H1 (cell line): ENCODE measurements at regions not wholly inside any gene's neighbourhood (a gene's known extent, or its start where the extent isn't known, plus 50 kb on each side); places are given as distances from the start of the nearest gene placed in this dataset.

ENCODE experiments used
- CTCF ChIA-PET: fragments of 300-600 bp; sonication (Branson Sonifier 250); formaldehyde crosslinking; loops from one replicate; lab custom pipeline; 2021; ENCODE audit not compliant: partially characterized antibody; lab: Charles Lee
- POLR2A ChIA-PET: fragments of 300-600 bp; sonication (Branson Sonifier 250); formaldehyde crosslinking; loops from one replicate; lab custom pipeline; 2021; ENCODE audit warnings: inconsistent platforms; ENCODE audit not compliant: partially characterized antibody; lab: Charles Lee
- DNase-seq, 2 experiments: peaks; one replicate each; pipeline versions ENCODE4 v3.0.0 to v3.0.0-alpha.2; 2010 to 2022; ENCODE audit warnings: low spot score in 2 of 2, low read depth in 1 of 2, mixed read lengths in 1 of 2
- FAIRE-seq: peaks from 2 replicates; lab custom pipeline; 2011; peaks lifted over from hg19 to GRCh38; lab: Jason Lieb, UNC
- H2AFZ ChIP-seq: 2 replicates; pipeline ENCODE4 v1.8.1; 2012; ENCODE audit warnings: low read length, inconsistent platforms
- H2AK5ac ChIP-seq: 2 replicates; pipeline ENCODE4 v1.6.1; 2013; ENCODE audit warnings: low read depth, low read length
- H2BK120ac ChIP-seq: replicated peaks from 2 replicates; pipeline ENCODE3; 2013; ENCODE audit warnings: low read depth, low read length, inconsistent platforms
- H2BK12ac ChIP-seq: 2 replicates; pipeline ENCODE4 v1.6.1; 2013; ENCODE audit warnings: low read depth, low read length
- H2BK15ac ChIP-seq: 2 replicates; pipeline ENCODE4 v1.6.1; 2013; ENCODE audit warnings: low read length
- H2BK20ac ChIP-seq: 2 replicates; pipeline ENCODE4 v1.6.1; 2013; ENCODE audit warnings: low read length
- H2BK5ac ChIP-seq: 2 replicates; pipeline ENCODE4 v1.6.1; 2013; ENCODE audit warnings: low read depth, low read length
- H3K14ac ChIP-seq: 2 replicates; pipeline ENCODE4 v1.6.1; 2013; ENCODE audit warnings: inconsistent platforms; ENCODE audit not compliant: insufficient read length
- H3K18ac ChIP-seq: 2 replicates; pipeline ENCODE4 v1.6.1; 2013; ENCODE audit warnings: low read length; ENCODE audit errors: extremely low read depth
- H3K23ac ChIP-seq: 2 replicates; pipeline ENCODE4 v1.6.1; 2013; ENCODE audit warnings: inconsistent platforms; ENCODE audit not compliant: insufficient read length
- H3K23me2 ChIP-seq: 2 replicates; pipeline ENCODE4 v1.6.1; 2013; ENCODE audit warnings: low read depth, low read length
- H3K27ac ChIP-seq: 2 replicates; pipeline ENCODE4 v1.6.1; 2011; ENCODE audit warnings: low read depth, low read length, inconsistent platforms
- H3K27me3 ChIP-seq, 4 experiments: replicated peaks in 1 of 4; 1 replicate in 1 of 4; 2 replicates in 3 of 4; pipeline versions ENCODE4 v1.6.1 to v1.8.1; 2011 to 2013; ENCODE audit warnings: low read length in 3 of 4, mild to moderate bottlenecking in 3 of 4, inconsistent platforms in 2 of 4, mixed read lengths in 2 of 4, moderate library complexity in 1 of 4; ENCODE audit not compliant: control insufficient read depth in 3 of 4, insufficient read depth in 3 of 4; ENCODE audit errors: extremely low read depth in 1 of 4
- H3K36me3 ChIP-seq, 4 experiments: 2 replicates each; pipeline versions ENCODE4 v1.6.1 to v1.8.1; 2011 to 2013; ENCODE audit warnings: mild to moderate bottlenecking in 4 of 4, low read length in 3 of 4, moderate library complexity in 2 of 4, control low read depth in 1 of 4, inconsistent platforms in 1 of 4; ENCODE audit not compliant: insufficient read depth in 4 of 4, control insufficient read depth in 2 of 4
- H3K4ac ChIP-seq: replicated peaks from 2 replicates; pipeline ENCODE3; 2013; ENCODE audit warnings: low read length, low read depth, mixed read lengths, inconsistent platforms; ENCODE audit not compliant: insufficient read length
- H3K4me1 ChIP-seq, 4 experiments: replicated peaks in 1 of 4; 1 replicate in 1 of 4; 2 replicates in 3 of 4; pipeline versions ENCODE4 v1.6.1 to v1.8.1; 2011 to 2013; ENCODE audit warnings: low read length in 3 of 4, inconsistent platforms in 2 of 4, mixed read lengths in 1 of 4; ENCODE audit not compliant: insufficient read depth in 4 of 4, control insufficient read depth in 3 of 4
- H3K4me2 ChIP-seq, 2 experiments: 2 replicates each; pipeline versions ENCODE4 v1.6.1 to v1.8.1; 2011 to 2013; ENCODE audit warnings: low read depth in 2 of 2, low read length in 2 of 2, control low read depth in 1 of 2, inconsistent platforms in 1 of 2, mild to moderate bottlenecking in 1 of 2; ENCODE audit not compliant: insufficient read depth in 1 of 2
- H3K4me3 ChIP-seq, 4 experiments: fragments of 200-600, 300-600 bp in 1 of 4; sonication (generic), shearing (Covaris generic), sonication (Bioruptor Twin) in 1 of 4; 2 replicates each; pipeline versions ENCODE4 v1.5.1 to v1.8.1; 2011 to 2016; ENCODE audit warnings: low read length in 4 of 4, low read depth in 3 of 4, control low read depth in 2 of 4, inconsistent platforms in 2 of 4, mild to moderate bottlenecking in 2 of 4, mixed read lengths in 1 of 4, moderate library complexity in 1 of 4; ENCODE audit not compliant: insufficient read depth in 2 of 4; ENCODE audit errors: extremely low read depth in 1 of 4
- H3K56ac ChIP-seq: replicated peaks from 2 replicates; pipeline ENCODE3; 2013; ENCODE audit warnings: low read depth, mild to moderate bottlenecking, mixed read lengths, low read length, inconsistent platforms; ENCODE audit not compliant: insufficient read length
- H3K79me1 ChIP-seq: 2 replicates; pipeline ENCODE4 v1.6.1; 2013; ENCODE audit warnings: low read depth, low read length, control low read depth
- H3K79me2 ChIP-seq, 2 experiments: 2 replicates each; pipeline versions ENCODE4 v1.6.1 to v1.8.1; 2012 to 2013; ENCODE audit warnings: low read length in 2 of 2, mild to moderate bottlenecking in 2 of 2, inconsistent platforms in 1 of 2; ENCODE audit not compliant: insufficient read depth in 2 of 2, control insufficient read depth in 1 of 2
- H3K9ac ChIP-seq, 4 experiments: replicated peaks in 1 of 4; 1 replicate in 1 of 4; 2 replicates in 3 of 4; pipeline versions ENCODE4 v1.6.1 to v1.8.1; 2011 to 2013; ENCODE audit warnings: low read depth in 3 of 4, low read length in 3 of 4, control low read depth in 2 of 4, mild to moderate bottlenecking in 2 of 4, moderate library complexity in 2 of 4, inconsistent platforms in 1 of 4; ENCODE audit errors: extremely low read depth in 1 of 4
- H3K9me3 ChIP-seq, 2 experiments: 2 replicates each; pipeline versions ENCODE4 v1.6.1 to v1.8.1; 2012 to 2013; ENCODE audit warnings: mild to moderate bottlenecking in 2 of 2, moderate library complexity in 2 of 2, control low read depth in 1 of 2, inconsistent platforms in 1 of 2, low read depth in 1 of 2, low read length in 1 of 2, mixed read lengths in 1 of 2; ENCODE audit not compliant: insufficient read depth in 2 of 2
- H4K20me1 ChIP-seq, 2 experiments: replicated peaks in 1 of 2; 2 replicates each; pipeline versions ENCODE3 to v1.8.1; 2011 to 2013; ENCODE audit warnings: inconsistent platforms in 2 of 2, low read length in 2 of 2, mild to moderate bottlenecking in 1 of 2; ENCODE audit not compliant: insufficient read depth in 2 of 2, control insufficient read depth in 1 of 2
- H4K5ac ChIP-seq: 2 replicates; pipeline ENCODE4 v1.6.1; 2013; ENCODE audit warnings: low read length, low read depth, mixed read lengths, inconsistent platforms; ENCODE audit not compliant: insufficient read length
- H4K8ac ChIP-seq: 2 replicates; pipeline ENCODE4 v1.8.0; 2013; ENCODE audit warnings: mild to moderate bottlenecking, moderate library complexity, low read length, inconsistent platforms; ENCODE audit not compliant: insufficient read depth; ENCODE audit errors: extremely low read depth
- H4K91ac ChIP-seq: replicated peaks from 2 replicates; pipeline ENCODE3; 2013; ENCODE audit warnings: low read length, mixed read lengths, inconsistent platforms; ENCODE audit not compliant: insufficient read length
- FOSL1 ChIP-seq: IDR thresholded peaks from 2 replicates; pipeline ENCODE4 v1.6.1; 2011; ENCODE audit warnings: mild to moderate bottlenecking, low read depth, low read length, moderate library complexity; ENCODE audit not compliant: insufficient read depth
- HDAC6 ChIP-seq: IDR thresholded peaks from one replicate; pipeline ENCODE4 v1.7.1; 2012; ENCODE audit warnings: low read depth, mild to moderate bottlenecking, inconsistent platforms, low read length, moderate library complexity
- JUN ChIP-seq: IDR thresholded peaks from 2 replicates; pipeline ENCODE4 v1.6.1; 2011; ENCODE audit warnings: low read depth, mild to moderate bottlenecking, improper control_type of control experiment, low read length
- KDM1A ChIP-seq: fragments of 200-600, 300-600 bp; sonication (generic); IDR thresholded peaks from 2 replicates; pipeline ENCODE4 v1.7.1; 2016; ENCODE audit warnings: mild to moderate bottlenecking, low read length, borderline replicate concordance
- SAP30 ChIP-seq: fragments of 300-600 bp; sonication (generic); IDR thresholded peaks from 2 replicates; pipeline ENCODE4 v1.7.1; 2012; ENCODE audit warnings: low read length, moderate library complexity, mild to moderate bottlenecking, inconsistent platforms; ENCODE audit not compliant: insufficient read depth, insufficient replicate concordance
- SIRT6 ChIP-seq: IDR thresholded peaks from one replicate; pipeline ENCODE4 v1.7.1; 2012; ENCODE audit warnings: low read length, inconsistent platforms
- SP2 ChIP-seq: IDR thresholded peaks from 2 replicates; pipeline ENCODE4 v1.6.1; 2012; ENCODE audit warnings: mild to moderate bottlenecking, low read length, inconsistent platforms
- TCF12 ChIP-seq: IDR thresholded peaks from 2 replicates; pipeline ENCODE4 v1.6.1; 2011; ENCODE audit warnings: low read depth, mild to moderate bottlenecking, low read length
- WGBS, 2 experiments: shearing (Covaris generic) in 1 of 2; methylation state at CpG; one replicate each; pipeline versions ENCODE4 v1.1.6 to v1.1.7; 2013 to 2015; ENCODE audit warnings: low lambda C conversion rate in 2 of 2, mixed read lengths in 2 of 2, inconsistent platforms in 1 of 2, low coverage in 1 of 2, missing lambda C conversion rate in 1 of 2; ENCODE audit not compliant: insufficient replicate concordance in 2 of 2, insufficient coverage in 1 of 2, insufficient read length in 1 of 2; ENCODE audit errors: extremely low coverage in 1 of 2, missing lambda C conversion rate in 1 of 2; 5-methylcytosine and 5-hydroxymethylcytosine counted together
- TF ChIP-seq, protein P1 (sequence below): IDR thresholded peaks from 2 replicates; pipeline ENCODE4 v1.6.1; 2012; ENCODE audit warnings: inconsistent platforms

DNA sequence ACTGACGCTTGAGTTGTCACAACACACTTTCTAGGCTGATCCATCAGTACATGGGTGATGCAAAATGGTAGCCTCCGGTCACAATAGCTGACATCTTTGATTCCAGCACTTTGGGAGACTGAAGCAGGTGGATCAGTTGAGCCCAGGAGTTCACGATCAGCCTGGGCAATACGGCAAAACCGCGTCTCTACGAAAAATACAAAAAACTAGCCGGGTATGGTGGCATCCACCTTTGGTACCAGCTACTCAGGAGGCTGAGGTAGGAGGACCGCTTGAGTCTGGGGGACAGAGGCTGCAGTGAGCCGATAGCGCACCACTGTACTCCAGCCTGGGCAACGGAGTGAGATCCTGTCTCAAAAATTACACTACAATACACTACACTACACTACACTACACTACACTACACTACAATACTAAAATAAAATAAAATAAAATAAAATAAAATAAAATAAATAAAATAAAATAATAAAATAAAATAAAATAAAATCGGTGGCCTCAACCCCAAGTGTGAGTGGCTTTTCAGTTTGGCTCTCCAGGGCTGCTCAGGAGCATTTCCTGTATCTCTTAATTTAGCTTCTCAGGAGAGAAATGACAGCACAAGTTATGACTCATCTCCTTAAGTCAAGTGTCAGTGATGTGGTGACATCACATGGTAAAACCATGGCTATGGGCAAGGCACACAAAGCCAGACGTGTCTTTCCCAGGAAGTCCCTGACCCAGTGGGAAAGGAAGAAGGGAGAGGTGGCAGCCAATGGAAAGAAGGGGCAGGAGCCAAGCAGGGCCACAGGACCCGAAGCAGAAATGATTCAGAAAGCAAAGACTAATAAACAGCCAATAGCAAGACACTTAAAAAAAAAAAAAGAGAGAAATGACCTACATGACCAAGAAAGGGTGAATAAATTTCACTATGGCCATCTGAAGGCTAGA lies 75.3 kb upstream of the TBC1D3K start:
- no peak overlapping the region for H2AFZ ChIP-seq
- H2BK20ac ChIP-seq: no peak overlapping the region
- H3K9ac ChIP-seq: no peak overlapping the region
- no peak overlapping the region for H3K14ac ChIP-seq
- no peaks in the 10 kb centered on the region for H3K23me2 ChIP-seq
- no peak overlapping the region for H4K8ac ChIP-seq
- no peaks in the 10 kb centered on the region for H4K20me1 ChIP-seq
- no peak overlapping the region for H3K4ac ChIP-seq
- no peak overlapping the region for H2BK12ac ChIP-seq
- no peak overlapping the region for H3K4me2 ChIP-seq
- ChIA-PET POLR2A (no interaction called here), CTCF (interaction anchor here (0.8 to 1.0 kb wide), 2 partner anchors 12 to 31 kb away, joined by 3 to 4 read pairs; no protein-coding TSS in a partner anchor)
- H3K79me1 ChIP-seq: no peaks in the 10 kb centered on the region
- H2BK120ac ChIP-seq: no peak overlapping the region
- H2AK5ac ChIP-seq: no peak overlapping the region
- no peak overlapping the region for H2BK15ac ChIP-seq
- no peak overlapping the region for H3K56ac ChIP-seq
- no peak overlapping the region for H3K4me3 ChIP-seq
- no peaks in the 10 kb centered on the region; a peak in 1 of 7 replicates for H3K27me3 ChIP-seq
- H4K5ac ChIP-seq: no peak overlapping the region
- no peaks in the 10 kb centered on the region for H3K36me3 ChIP-seq
- no peak for DNase-seq
- no peak for TF ChIP-seq SIRT6
- TF ChIP-seq SP2: no peak
- no peak for TF ChIP-seq FOSL1
- TF ChIP-seq, protein P1, sequence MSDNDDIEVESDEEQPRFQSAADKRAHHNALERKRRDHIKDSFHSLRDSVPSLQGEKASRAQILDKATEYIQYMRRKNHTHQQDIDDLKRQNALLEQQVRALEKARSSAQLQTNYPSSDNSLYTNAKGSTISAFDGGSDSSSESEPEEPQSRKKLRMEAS: no peak
- TF ChIP-seq KDM1A: no peak
- TF ChIP-seq SAP30: no peak
- no peak for TF ChIP-seq JUN
- no peak for TF ChIP-seq HDAC6
- TF ChIP-seq TCF12: no peak
- WGBS, 2 experiments: 88% methylated on average over 15 of the region's 15 CpGs; no CpG with 5 or more reads in 1 of the 2 experiments
- H3K79me2 ChIP-seq: no peaks in the 10 kb centered on the region
- no peaks in the 10 kb centered on the region; a peak in 2 of 7 replicates for H3K4me1 ChIP-seq
- FAIRE-seq: no peak
- no peak overlapping the region for H3K27ac ChIP-seq
- no peaks in the 10 kb centered on the region; a peak in 1 of 4 replicates for H3K9me3 ChIP-seq
- H2BK5ac ChIP-seq: no peak overlapping the region
- H3K23ac ChIP-seq: no peak overlapping the region
- H3K18ac ChIP-seq: no peak overlapping the region
- no peak overlapping the region for H4K91ac ChIP-seq
